NCI-H226 (cell line): ENCODE measurements at regions not wholly inside any gene's neighbourhood (a gene's known extent, or its start where the extent isn't known, plus 50 kb on each side); places are given as distances from the start of the nearest gene placed in this dataset.

Experiments used
- DNase-seq: peaks from one replicate; pipeline ENCODE4 v3.0.0-alpha.2; 2015

DNA sequence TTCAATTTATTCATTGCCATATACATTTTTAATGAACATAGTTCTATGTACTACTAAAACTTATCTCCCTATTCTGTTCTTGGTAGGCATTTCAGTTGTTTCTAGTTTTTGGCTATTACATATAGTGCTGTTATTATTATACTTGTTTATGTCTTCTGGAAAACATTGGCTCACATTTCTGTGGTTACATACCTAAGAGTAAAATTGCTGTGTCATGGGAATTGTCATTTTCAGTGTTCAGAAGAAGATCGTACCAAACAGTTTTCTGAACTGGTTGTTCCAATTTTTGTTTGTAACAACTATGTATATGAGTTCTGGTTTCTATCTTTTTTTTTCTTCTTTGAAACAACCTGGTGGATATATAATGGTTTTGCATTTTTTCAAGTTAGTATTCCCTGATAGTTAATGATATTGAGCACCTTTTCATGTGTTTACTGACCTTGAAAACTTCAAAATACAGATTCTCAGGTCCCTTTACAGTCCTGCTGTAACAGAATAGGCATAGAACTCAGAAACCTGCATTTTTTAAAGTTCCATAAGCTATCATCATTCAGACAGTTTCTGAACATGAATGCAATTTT is 230.7 kb downstream of the JRKL start:
- no peak for DNase-seq

DNA sequence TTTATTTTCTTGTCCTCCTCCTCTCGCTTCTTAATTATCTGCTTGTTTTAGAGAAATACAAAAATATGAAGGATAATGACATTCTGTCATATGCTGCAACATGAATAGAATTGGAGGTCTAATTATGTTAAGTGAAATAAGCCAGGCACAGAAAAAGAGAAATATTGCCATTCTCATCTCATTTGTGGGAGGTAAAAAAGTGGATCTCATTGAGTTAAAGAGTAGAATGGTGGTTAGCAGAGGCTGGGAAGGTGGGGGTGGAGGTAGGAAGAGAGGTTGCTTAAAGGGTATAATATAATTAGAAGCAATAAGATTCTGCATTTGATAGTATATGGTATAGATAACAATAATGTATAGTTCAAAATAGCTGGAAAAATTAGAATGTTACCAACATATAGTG is 231.3 kb downstream of the JRKL start:
- no peak for DNase-seq

DNA sequence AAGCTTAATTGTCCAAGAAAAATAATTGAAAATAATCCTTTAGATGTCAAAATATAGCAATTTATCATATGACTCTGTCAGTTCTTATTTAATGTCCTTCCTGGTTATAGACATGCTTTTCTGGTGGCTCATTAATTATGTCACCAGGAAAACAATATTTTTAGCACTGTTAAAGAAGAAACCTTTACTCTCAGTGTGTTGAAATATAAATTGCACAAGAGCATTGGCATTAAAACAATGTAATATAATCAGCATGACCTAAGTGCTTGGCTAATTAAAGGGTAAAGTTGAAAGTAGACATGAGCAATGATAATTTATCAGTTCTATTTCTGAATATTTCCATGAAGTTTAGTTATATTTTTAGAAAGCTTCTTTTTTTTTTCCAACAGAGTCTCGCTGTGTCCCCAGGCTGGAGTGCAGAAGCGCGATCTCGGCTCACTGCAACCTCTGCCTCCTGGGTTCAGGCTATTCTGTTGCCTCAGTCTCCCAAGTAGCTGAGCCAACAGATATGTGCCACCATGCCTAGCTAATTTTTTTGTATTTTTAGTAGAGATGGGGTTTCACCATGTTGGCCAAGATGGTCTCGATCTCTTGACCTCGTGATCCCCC is 232.3 kb downstream of the JRKL start:
- peak; percentile 4 for DNase-seq

DNA sequence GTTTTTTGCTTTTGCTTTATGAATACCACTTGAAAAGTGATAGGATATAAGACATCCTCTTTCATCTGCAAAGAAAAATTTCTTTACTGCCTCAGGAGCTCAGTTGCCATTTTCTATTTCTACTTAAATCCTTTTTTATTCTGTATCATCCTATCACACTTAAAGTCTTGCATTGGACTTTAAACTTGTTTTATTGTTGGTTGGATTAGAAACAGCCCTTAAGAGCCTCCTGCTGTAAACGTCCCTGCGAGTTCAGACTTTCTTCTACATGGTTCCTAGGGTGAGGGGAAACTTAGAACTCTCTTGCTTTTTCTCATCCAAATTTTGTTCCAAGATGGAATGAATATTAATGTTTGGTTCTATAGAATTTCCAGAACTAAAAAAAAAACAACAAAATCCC is 234.3 kb downstream of the JRKL start:
- no peak for DNase-seq

DNA sequence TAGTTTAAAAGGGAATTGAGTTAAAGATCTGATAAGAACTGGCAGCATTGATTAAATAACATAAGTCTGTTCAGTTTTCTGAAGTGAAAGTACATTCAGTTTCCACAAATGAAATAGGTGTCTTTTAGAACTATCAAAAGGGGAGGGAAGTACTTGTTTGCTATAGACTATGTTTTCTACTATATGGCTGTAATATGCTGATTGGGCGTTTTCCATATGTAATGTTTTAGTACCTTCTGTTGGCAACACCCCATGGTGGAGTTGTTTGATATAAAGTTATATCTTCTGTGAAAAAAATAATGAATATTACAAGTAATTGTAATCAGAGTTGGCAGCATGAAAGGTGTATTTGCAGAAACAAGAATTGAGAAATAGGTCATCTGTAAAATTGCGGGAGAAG is 237.6 kb downstream of the JRKL start:
- DNase-seq, result no peak

DNA sequence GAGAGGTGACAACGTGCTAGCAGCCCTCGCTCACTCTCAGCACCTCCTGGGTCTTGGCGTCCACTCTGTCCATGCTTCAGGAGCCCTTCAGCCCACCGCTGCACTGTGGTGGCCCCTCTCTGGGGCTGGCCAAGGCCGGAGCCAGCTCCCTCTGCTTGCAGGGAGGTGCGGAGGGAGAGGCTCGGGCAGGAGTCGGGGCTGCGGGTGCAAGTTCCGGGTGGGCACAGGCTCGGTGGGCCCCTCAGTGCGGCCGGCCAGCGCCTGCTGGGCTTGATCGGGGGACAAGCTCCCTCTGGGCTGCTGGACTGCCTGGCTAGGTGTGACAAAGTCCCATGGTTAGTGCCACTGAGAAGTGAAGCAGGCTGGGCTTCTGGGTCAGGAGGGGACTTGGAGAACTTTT is 245.8 kb downstream of the JRKL start:
- no peak for DNase-seq

DNA sequence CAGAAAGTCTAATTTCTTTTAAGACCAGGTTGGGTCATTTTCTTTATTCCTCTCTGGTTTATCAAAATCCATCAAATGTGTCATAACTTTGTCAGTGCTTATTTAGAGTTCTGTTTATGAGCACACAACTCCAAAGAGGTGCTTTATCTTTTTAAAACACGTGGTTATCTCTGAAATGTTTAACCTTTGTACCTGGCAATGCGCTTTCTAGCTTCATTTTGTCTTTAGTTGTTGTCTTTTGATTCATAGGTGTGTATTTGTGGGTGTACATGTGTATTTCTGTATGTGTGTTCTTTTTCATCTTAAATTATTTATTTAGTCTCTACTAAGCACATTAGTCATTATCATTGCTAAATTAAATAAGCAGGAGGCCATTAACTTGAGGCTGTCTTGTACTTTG is 251.4 kb downstream of the JRKL start:
- no peak for DNase-seq

DNA sequence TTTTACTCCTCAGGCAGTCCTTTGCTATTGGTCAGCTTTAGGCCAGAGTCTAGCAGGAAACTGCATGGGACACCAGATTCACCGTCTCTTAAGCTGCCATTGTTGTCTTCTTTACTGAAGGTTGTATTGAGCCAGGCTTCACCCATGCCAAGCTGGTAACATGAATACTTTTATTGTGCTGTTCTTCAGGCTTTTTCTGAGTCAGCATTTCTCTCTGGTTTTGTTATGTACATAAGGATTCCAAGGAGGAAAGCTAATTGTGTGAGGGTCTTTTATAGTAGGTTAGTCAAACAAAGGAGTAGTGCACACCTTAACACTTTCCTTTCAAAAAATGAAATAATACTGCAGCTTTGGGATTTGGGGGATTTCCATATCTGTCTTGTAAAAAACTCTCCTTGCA is 252.8 kb downstream of the JRKL start:
- DNase-seq, result no peak

DNA sequence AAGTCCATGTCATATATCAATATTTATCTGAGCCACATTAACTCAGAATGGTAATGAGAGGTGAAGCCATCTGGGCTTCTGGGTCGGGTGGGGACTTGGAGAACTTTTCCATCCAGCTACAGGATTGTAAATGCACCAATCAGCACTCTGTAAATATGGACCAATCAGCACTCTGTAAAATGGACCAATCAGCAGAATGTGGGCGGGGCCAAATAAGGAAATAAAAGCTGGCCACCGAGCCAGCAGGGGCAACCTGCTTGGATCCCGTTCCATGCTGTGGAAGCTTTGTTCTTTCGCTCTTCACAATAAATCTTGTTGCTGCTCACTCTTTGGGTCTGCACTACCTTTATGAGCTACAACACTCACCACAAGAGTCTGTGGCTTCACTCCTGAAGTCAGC is 253.4 kb downstream of the JRKL start:
- DNase-seq, result no peak

DNA sequence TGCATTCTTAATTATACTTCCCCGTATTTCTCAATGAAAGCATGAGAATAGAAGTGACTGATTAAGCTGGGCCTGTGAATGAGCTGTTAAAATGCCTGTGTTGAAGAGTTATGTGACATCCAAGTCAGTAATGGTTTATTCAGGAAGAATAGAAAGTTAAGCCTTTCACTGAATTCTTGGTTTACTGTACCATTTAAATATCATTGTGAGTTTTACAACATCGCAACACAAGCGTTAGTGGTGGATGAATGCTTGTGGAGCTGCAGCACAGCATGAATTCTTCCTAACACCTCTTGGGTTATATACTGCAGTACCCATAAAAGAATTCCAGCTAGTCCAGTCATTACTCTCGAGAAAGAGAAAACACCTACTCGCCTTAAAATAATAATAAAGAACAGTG is 257.8 kb downstream of the JRKL start:
- no peak for DNase-seq

DNA sequence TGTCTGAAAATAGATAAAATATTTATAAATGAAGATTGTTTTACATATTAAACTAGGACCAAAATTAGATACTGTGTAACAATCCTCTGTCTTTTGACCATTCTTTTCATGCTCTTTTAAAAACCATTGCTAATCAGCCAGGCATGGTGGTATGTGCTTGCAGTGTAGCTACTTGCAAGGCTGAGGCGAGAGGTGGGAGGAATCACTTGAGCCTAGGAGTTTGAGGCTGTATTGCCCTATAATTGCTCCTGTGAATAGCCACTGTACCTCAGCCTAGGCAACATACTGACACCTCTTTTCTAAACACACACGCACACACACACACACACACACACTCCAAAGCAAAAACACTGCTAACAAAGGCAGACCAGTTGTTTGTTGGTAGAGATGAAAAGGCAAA is 259.2 kb downstream of the JRKL start:
- no peak for DNase-seq

DNA sequence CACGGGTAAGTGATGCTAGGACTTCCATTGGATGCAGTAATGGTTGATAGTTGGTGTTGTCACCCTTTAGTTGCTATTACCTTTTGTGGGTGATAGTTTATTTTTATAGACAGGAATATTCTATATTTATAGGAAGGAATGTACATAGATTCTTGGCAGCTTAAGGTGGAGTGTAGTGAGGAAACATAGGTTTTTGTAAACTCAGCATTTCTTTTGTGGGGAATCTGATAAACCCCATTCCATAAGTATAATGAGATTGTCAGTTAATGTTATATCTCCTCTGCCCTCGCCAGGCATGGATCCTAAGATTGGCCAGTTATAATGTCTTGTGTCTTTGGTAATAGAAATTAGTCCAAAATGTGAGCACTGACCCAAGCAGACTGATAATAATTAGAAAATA is 262.7 kb downstream of the JRKL start:
- DNase-seq, result no peak

DNA sequence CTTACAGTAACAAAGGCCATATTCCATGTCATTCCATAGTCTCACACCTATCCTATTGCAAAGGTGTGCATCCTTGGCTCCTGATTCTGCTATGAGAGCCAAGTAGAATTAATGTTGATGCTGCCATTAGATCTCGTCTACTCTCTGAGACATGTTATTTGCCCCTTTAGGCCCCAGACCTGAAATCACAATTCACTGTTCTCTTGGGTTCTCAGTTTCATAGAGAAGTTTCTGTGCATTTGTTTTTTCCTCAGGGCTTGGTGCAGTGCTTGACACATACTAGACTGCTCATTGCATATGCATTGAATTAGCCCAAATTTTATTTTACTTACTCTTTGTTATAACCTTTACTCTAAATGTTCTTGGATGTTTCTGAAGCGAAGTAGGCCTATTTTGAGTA is 265.7 kb downstream of the JRKL start:
- DNase-seq, result no peak

DNA sequence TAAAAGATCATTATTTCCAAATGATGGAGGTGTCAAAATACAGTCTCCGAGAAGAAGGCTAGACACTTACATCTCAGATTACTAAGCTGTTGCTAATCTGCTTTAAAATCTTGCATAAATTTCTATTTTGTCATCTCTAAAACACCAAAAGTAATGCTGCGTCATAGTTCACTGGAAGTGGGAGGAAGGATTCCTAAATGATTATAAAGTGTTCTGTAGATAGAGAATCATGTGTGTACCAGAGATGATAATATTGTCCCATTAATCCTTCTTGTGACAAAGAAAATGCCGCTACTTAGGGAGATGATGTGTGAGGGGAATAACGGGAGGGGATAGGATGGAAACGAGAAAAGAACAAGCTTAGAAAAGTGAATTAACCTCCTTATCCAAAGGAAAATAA is 268.6 kb downstream of the JRKL start:
- DNase-seq, result no peak

DNA sequence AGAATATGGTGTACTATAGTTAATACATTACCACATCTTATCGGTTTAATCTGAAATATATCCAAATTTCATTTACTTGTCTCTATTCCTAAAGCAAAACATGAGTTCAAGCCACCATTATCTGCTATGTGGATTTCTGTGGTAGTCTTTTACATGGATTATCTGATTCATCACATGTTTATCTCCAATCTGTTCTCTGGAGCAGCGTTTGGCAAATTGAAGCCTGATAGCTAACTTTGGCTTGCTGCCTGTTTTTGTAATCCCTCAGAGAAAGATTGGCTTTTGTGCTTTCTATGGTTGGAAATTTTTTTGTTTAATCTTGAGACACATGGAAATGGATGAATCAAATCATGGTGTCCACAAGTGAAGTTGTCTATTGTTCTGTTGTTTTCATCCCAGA is 274.3 kb downstream of the JRKL start:
- DNase-seq, result no peak

DNA sequence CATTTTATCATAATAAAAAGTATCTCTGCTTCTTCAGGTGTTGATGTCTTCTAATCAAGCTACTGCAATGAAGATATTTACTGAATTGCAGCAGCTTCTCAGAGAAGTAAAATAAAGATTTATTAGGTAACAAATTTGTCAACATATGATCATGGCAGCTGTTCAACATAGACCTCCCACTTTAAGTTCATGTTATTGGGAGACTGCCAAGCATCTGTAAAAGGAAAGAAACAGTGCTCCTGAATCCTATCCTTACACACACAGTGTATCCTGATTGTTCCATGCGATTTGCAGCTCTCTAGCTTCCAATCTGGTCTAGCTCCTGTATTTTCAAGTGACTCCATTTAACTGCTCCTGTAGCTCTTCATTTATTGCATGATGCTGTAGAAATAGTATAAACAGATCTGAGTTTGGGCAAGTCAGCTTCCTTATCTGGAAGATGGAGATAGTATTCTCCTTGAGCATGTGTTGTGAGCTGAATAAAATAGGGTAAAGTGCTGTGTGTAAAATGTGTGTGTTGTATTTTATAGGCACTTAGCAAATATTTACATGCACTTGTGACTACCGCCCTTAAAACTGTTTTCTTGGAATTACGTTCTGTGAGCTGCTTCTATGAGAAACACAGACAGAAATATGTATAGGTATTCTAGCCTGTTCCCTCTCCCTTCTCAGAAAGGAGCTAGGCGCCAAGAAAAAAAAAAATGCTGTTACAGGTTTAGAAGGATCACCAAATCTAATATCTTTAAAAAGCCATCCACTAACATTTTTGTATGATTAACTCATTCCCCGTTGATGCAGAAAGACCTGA is 290.6 kb downstream of the JRKL start:
- no peak for DNase-seq

DNA sequence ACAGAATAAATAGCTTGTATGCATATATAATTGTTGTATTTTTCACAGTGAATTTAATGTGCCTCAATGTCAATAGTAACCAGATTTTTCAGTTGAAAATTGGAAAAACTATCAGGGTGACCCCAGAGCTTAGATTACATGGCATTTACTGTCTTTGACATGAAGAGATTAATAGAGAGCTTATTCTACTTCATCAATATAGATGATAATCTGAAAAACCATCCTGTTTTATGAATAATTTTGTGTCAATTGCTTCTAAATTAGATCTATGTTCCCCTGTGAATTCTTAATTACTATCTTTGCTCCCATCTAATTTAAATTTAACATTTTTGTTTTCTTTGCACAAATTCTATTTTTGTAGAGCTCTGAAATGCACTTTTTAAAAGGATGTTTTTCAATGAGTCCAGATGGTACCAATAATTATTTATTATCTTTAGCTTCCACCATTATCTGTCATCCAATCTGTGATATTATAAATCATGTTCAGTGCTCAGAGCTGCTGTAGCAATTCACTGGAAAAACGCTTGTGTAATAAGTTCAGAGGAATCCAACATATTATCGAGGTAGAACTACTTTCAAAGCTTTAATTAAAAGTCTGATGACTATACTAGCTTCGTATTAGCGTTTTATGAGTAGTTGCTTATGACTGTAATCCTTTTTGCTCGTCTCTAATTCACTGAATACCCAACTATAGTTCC is 291.4 kb downstream of the JRKL start:
- DNase-seq, result no peak

DNA sequence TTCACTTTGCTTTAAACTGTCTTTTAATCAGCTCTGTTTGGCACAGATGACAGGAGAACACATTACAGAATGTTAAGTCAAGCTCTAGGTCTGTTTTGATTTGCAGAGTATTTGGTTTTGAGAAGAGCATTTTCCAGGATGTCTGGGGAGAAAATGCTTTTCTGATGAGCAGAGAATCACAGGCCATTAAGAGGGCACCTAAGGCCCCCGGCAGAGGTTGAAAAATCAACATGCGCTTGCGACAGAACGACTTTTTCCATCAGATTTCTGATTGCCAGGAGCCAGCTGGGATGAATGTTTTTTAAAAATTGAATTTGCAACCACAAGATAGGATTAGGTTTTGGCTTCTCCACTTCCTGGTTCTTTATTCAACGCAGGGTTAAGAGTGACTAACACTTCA is 304.5 kb downstream of the JRKL start:
- DNase-seq, result no peak

DNA sequence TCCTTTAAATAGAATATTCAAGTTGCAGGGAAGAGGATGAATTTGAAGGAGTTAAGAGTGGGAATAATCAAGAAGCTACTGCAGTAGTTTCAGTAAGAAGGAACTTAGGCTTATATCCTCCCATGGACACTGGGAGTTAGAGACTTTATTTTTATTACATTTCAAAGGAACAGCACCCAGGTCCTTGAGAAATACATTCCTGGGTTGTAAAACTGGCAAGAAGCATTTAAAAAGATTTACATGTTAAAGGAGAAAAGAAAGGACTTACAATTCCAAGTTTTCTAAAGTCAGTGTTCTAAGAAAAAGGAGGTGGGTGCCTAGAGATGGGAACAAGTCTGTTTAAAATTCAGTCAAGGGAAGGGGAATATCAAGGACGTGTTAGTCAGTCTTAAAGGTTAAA is 306.9 kb downstream of the JRKL start:
- DNase-seq, result no peak

DNA sequence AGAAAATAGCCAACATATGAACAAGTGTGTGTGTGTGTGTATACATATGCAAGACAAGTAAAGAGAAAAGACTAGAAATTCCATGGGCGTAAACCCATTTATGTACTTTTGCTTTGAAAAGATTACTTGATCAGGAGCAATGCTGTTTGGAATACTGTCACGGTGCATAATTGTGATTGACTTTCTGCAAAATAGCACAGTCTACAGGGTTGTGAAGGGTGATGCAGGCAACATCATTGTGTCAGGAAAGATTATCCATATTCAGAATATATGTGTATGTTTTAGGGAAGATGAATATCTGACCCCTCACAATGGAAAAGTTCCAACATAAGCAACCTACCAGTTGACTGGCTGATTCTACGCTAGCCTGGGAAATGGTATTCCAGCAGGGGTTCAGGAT is 307.7 kb downstream of the JRKL start:
- DNase-seq, result no peak

DNA sequence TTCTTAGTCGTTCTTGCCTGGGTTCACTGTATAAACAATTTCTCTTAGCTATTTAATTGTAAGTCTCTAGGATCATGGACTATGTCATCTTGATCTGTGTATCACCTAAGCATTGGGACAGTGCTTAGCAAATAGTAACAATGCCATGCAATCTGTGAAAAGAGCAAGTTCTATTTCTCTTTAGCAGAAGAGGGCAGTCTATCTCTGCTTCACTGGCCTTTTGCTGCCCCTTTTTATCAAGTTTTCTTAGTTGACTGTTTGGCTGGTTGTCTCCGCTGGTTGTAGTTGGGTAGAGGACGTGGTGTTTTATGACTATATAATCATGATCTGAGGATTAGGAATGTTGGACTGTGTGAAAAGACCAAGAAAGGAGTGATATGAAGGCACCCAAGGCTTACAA is 315.0 kb downstream of the JRKL start:
- DNase-seq, result no peak

DNA sequence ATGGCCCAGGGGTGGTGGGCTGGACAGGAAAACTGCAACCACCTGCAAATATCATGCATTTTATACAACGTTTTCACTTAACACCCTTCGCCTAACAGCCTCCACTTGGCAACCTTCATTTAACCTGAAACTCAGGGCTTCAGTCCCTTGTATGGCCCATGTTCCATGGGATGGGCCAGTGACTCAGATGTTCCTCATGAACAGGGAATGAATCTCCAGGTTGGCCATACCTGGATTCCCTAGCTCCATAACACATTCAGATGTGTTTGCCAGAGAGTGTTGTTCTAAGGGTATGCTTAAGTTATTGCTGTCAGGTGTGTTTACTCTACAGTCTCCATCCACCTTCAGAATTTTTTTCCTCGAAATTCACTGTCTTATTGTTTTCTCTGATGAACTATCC is 316.9 kb downstream of the JRKL start:
- no peak for DNase-seq

DNA sequence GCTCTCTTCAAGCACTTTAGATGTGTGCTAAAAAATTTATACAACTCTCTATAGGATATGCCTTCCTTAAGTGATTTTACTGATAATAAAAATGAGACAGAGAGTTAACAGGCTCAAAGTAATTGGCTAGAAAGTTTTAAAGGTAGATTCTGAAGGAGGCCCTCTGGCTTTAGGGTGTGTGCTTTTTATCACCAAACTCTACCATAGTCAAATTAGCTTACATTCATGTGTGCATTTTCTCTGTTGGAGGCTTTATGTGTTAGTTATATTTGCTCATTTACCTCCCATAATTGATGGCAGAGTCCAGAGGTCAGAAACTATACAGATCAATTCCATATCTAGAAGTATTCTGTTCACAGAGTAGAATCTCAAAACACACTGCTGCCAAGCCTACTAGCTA is 317.5 kb downstream of the JRKL start:
- DNase-seq, result no peak
